ENCODE measurements at regions not wholly inside any gene's neighbourhood (a gene's known extent, or its start where the extent isn't known, plus 50 kb on each side); places are given as distances from the start of the nearest gene placed in this dataset.

DNA sequence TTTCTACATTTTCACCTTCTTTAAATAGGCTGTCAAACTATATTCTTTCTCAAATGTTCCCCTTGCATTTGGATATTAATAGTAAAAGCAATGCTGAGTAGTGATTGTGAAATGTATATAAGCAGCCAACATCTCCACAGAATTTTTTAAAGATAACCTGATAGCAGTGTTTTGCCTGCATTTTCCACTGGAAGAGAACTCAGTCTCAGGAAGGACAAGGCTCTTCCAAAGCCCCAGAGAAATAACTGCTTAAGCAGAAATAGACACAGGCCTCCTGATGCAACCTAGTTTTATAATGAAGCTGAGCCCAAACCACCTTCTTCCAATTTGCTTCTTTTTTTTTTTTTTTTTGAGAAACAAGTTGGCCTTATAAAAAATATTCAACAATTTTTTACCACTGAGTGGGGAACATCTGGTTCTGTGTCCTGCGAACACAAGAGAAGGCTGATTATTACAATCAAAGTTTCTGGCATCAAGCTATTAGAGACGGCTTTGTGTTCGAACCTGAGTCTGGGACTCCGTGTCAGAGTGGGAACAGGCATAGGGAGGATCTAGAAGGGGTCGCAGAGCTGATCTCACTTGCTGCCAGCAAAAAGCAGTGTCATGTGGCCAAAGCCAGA is 332.5 kb upstream of the TBL1XR1 start:
- DNase-seq (ENCODE audit: low read depth): no peak

DNA sequence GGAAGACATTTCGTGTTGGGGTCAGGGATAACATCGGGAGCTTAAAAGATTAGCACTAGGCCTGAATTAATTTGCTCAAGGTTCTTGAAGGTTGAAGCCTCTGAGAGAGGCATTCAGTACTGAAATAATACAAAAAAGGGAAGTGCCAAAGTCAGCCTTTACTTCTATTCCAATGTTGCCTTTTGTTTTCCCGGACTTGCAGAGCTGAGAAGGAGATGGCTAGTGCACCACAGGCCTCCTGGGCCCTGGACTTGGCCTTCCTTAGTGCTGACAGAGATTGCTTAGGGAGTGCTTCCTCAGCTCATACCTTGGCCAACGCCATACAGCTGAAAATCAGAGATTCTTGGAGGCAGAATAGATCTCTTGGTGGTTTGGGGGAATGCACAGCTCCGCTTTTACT is 333.6 kb upstream of the TBL1XR1 start:
- DNase-seq (ENCODE audit: low read depth): no peak

DNA sequence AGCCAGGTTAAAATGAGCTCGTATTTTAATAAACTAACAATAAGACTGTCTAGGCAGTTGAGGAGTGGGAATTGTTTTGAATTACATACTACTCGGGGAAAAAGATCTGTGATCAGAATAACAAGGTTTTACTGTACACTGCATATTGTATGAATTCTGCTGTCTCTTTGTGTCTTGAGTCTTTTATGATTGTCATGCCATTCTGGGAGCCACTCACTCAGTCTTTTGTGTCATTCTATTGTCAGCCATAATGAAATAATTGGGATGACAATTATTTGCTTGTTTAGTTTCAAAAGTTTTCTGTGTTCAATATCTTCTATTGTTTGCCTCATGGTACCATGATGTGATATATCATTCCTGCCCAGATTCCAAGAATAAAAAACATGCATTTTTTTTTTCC is 339.6 kb upstream of the TBL1XR1 start:
- no peak for DNase-seq (ENCODE audit: low read depth)

DNA sequence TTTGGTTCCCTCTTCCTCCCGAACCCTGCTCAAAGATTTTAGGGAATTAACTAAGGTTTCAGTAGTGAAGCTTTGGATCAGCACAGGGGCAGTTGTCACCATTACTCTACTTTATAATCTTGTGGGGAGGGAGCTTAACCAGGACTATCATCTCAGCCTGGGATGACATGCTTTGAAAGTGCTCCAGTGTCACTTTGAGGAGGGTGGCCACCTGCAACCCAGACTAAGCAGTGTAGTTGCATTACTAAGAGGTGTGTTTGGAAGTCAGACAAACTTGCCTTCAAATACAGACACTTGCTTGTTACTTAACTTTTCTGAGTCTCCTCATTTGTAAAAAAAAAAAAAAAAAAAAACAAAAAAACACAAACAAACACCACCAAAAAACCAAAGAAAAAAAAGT is 340.3 kb upstream of the TBL1XR1 start:
- DNase-seq (ENCODE audit: low read depth): no peak

DNA sequence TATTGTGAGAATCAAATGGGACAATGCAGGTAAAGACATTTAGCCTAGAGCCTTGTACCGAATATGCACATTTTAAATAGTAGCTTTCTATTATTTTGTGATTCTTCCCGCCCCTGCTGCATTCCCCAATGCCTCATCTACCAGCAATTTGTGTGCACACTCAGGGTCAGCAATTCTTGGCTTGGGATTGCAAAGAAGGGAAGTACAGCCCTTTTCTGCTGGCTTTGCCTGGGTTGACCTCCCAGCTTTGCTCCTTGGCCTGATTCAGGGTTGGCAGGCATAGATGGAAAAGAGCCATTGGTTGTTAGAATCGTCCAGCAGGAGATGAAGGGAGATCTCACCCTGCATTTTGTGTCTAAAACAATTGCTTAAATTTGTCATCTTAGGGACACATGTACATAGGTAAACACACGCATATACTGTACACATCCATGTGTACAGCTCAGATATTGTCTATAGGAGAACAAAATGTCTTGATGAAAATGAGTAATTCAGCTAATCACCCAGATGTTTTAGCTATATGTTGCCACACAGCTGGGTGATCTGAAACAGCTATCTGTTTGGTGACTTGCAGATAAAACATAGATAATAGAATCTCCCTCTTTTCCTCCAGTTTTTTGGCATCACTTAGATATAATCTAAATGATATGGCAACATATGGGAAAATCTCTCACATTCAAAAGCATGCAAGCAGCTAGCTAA is 340.9 kb upstream of the TBL1XR1 start:
- DNase-seq (ENCODE audit: low read depth): peak; percentile 32

DNA sequence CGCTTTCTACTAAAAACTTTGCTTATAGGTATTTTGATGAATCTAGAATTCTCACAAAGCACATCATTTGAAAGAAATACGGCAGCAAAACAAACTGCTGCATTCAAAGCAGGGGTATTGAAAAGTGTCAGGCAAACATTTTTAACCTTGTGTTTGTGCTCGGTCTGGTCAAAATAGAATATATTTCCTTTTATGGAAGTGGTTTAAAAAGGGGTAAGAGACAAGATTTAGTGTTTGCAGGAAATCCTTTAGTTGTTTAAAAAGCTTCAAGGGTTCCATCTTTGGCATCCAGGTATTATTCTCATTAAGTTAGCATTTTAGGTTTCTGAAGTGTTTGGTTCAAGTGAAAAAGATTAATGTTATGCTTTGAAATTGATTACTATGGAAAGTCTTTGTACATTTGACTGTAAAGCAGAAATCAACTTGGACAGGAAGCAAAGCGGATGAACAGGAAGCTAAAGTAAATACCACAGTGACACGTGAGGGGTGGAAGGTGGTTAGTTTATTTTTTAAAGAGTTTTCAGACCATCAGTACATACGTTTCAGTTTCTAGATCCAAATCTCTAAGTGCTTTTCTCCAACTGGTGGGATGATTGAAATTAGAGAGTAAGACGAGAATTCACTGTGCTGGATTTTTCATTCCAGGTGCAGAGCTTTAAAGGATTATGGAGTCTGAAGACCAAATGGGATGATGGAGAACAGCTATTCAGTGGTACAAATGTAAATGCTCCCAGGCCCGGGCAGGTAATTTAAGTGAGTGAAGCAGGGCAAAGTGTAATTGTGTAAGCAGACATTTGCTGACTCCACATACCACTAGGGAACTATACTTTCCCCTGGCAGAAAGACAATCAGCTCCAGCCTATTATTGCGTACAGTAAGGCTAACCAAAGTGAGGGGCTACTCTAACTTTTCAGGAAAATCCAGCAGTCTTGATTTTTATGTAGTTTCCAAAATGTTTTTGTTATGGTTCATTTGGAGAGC is 341.8 kb upstream of the TBL1XR1 start:
- DNase-seq (ENCODE audit: low read depth): no peak

DNA sequence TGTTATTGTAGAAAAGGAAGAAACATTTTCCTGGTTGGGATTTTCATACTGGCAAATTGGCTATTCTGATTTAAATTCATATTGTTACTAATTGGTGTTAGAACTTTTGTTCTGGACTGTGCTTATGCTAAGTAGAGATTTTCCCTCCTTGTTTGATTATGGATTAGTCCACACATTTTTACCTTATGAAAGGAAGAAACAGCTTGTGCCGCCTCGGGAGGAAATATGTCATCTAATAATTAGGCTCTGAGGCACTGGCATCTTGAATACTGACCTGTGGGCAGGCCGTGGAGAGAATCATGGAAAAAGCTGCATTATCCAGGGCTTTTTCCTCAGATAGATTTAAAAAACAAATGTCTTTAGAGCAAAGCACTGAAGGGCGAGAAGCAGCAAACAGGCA is 344.3 kb upstream of the TBL1XR1 start:
- DNase-seq (ENCODE audit: low read depth): no peak

DNA sequence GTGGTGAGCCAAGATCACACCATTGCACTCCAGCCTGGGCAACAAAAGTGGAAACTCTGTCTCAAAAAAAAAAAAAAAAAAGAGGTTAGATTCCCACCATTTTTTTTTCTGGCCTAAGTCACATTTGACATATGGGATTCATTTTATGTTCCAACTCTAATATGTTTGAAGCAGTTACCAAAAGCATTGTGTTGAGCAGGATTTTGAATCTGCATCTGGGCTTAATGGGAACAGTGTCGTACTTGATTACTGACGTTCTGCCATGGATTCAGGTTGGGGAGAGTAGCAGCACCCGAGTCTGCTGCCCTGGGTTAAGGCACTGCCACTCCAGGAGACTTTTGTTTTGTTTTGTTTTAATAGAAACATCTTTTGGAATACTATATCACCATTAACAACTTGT is 348.7 kb upstream of the TBL1XR1 start:
- no peak for DNase-seq (ENCODE audit: low read depth)

DNA sequence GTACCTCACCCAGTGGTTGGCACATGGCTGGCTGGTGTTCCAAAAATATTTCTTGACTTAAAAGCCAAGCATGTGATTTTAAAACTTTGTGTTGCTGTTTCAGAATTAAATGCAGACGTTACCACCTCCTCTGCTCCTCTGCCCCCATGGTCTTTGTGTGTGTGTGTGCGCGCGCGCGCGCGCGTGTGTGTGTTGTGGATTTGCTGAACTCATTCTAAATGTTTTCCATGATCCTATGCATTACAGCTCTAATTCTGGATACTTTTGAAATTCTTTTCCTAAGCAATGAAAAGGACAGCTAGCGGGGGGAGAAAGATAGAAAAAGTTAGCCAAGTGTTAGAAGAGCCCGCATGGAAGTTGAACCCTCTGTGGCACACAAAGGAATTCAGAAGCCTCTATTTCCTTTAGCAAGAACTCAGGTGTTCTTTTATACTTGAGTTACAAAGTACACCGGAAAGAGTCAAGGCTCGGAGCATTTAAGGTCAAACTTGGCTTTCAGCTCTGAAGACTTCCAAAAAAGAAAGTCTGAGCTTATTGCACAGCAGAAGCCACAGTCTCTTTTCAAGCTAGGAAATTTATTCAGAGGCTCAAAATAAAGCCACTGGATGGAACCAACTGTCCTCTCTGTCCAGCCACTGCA is 350.5 kb upstream of the TBL1XR1 start:
- DNase-seq (ENCODE audit: low read depth): no peak

DNA sequence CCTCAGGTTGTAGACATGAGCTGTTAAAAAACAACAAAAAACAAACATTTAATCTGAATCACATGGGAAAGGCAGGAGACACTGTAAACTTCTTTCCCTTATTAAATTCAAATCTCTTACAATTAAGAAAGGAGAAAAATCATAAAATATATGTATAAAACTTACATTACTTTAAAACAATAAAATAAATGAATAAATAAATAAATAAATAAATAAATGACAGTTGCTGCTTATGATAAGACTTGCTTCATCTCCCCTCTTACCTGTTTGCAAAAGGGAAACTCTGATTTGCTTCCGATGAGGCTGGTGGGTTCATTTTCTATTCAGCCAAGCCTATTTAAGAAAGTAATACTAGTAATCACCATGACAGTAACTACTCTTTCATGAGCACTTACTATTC is 353.4 kb upstream of the TBL1XR1 start:
- DNase-seq (ENCODE audit: low read depth): no peak

DNA sequence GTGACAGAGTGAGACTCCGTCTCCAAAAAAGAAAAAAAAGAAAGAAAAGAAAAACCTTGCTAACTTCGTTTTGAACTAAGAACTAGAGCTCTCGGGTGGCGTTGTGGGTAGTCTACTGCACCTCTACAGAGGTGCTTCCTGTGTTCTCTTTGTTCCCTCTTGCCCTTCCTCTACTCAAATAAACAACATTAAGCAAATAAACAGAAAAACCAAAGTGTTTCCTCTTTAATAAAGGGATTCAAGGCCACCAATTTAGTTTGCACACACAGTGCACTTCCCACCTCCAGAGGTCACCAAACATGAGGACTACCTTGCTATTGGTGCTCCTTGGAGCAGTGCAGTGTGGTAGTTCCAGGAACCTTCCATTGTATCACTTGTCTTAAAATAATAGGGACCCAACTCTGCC is 354.2 kb upstream of the TBL1XR1 start:
- no peak for DNase-seq (ENCODE audit: low read depth)

DNA sequence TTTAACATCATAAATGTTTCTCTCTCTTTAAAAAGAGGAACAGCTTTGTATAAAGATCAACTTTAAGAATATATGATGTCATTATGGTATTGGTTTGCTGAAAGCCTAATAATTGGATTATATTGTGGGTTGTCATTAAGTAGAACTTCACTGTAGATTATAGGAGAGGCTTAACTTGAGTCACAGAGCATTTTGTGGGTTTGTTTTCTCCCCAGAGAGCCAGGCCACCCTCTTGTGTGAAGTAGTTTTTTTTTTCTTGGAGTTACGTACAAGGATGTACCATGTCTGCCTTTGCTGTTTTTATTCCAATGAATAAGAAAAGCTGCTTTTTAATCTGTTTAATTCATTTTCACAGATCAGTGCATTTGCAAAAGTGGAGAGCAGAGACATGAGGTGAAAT is 354.8 kb upstream of the TBL1XR1 start:
- DNase-seq (ENCODE audit: low read depth): no peak

DNA sequence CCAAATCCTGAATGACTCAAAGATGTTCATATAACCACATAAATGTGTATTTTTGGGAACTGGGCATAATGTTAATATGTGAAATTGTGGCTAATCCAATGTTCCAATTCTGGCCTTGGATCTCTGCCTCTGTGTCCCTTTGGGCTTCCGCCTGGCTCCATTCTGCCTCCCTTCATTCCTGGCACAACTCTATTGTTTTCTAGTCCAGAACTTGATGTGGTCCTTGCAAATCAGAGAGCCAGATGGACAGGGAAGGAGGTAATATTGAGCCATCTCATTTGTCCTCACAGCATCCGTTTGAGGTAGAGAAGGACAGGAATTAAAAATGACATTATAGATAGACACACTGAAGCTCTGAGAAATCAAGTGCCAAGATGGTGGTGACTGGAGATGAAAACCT is 355.7 kb upstream of the TBL1XR1 start:
- no peak for DNase-seq (ENCODE audit: low read depth)

DNA sequence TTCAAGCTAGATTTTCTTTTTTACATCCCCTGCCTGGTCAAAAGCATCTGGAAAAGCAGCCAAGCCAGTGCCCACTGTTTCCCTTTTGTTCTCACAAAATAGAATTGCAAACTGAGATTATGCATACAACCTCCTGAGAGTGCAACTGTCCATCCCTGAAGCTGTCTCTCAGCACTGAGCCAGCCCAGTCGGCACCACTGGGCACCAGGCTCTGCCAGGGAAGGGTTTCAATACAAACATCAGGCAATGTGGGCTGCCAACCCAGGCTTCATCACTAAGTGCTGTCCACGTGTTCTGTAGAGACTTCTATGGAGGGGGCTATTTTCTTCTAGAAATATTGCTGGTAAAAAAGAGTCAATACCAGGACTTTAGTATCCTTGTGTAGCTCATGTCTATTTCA is 356.3 kb upstream of the TBL1XR1 start:
- no peak for DNase-seq (ENCODE audit: low read depth)

DNA sequence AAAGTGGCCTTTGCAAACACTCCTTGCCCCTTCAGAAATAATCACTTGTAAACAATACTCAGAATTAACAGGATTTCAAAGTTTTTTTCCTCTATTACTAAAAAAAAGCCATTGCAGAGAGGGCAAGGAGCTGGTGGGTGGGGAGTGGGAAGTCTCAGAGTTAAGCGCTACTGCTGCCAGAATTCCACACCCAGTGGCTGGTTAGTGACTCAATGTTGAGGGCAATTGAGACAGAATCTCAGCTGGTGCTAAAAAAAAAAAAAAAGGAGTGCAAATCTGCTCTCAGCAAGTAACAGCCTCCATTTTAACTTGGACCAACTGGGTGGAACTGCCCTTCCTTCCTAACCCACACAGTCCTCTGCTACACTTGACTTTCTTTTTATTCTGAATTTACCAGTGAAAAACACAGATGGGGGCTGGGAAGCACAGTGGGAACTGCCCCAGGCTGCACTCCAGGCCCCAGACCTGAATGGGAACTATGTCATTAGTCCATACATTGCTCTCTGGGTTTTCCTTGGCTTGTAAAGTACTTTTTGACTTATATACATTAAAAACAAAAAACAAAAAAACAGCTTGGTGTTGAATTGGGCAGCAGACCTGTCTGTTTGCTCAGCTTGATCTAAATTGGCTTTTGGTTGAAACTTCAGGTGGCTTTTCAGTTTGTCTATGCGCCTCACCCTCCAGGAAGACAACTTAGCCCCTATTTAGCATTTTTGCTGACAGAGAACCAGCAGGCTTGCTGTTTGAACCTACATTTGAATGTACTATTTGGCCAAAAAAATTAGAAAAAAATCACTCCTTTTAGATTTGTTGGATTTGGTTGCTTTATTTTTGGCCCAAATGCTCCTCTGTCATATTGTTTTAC is 357.8 kb upstream of the TBL1XR1 start:
- peak; percentile 89 for DNase-seq (ENCODE audit: low read depth)

DNA sequence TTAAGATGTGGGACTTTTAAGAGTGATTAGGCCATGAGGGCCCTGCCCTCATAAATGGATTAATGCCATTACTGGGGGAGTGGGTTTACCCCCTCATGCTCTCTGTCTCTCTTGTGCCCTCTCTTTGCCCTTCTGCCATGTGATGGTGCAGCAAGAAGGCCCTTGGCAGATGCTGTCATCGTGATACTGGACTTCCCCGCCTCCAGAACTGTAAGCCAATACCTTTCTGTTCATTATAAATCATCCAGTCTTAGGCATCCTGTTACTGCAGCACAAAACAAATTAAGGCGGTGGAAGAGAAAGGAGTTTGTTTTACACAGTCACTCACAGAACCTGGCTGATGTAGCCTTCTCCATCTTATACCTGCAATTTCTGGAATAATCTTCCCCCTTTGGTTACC is 360.3 kb upstream of the TBL1XR1 start:
- DNase-seq (ENCODE audit: low read depth): no peak

DNA sequence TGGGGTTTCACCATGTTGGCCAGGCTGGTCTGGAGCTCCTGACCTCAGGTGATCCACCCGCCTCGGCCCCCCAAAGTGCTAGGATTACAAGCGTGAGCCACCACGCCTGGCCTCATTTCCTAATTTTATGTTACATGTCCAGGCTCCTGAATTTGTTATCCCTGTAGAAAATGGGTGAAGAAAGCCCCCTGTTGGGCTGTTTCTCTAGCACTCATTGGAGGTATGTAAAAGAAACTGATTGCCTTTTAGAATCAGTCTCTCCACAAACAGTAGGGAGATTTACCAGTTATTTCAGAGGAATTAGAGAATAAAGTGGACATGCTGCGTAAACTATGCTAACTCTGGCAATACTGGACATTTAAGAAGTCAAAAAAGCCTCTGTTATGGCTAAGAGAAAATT is 364.1 kb upstream of the TBL1XR1 start:
- DNase-seq (ENCODE audit: low read depth): no peak

DNA sequence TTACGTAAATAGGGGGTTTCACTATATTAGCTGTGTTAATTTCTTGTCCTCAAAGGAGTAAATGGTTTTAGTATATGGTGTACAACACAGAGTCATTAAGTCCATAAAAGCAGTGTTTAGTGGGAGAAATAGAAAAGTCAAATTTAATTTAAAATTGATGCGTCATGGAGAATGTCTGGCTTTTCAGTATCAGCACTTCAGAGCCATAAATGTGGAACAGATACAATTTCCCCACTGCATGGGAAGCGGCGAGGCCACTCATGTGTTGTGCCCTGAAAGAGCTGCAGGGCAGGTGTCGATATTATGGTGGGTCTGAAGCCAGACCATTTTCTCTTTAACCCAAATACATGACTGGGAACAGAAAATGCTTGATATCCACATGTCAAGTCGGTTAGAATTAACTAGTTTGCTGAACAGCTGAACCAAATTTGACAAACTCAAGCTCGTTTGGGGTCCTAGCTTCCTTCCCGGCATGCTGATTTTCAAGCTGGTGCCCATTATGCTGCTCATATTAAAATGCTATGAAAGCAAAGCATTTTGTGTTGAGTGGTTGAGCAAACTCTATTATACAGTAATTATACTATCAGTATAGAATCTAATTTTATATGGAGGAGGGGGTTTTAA is 364.6 kb upstream of the TBL1XR1 start:
- DNase-seq (ENCODE audit: low read depth): no peak

DNA sequence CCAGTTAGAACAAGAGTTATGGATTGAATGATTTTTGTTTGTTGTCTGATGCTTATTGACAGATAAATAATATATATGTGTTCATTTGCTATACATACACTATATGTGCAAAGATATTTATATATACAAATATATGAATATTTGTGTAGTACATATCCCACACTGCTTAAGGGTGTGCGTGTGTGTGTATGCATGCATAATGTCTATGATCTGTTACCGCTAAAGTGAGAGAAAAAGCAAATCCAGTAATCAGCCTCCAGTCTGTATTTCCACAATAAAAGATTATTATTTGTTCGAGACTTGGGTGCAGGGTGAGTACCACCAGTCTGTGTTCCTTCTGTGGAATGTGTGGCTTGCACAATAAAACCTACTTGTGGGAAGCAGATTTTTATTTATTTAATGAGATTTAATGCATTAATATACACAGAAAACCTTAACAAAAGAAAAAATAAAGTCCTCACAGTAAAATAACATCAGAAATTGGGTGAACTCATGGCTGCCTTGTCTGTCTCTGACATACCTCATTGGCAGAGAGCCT is 366.0 kb upstream of the TBL1XR1 start:
- no peak for DNase-seq (ENCODE audit: low read depth)

DNA sequence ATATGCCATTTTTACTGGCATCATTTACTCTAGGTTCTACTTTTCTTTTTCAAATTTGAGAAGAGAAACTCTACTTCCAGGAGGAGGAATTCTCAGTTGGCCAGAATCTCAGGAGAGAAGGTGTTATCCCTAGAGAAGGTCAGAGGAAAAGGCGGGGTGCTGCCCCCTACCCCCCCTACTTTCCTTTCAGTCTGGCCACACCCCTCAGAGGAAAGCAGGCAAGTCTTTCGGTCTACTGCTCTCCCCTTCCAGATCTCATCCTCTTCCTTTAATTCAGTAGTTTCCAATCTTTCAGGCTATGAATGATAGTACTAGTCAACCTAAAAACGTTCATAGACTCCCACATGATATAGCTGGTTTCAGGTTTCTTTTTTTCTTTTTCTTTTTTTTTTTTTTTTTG is 366.5 kb upstream of the TBL1XR1 start:
- DNase-seq (ENCODE audit: low read depth): no peak

DNA sequence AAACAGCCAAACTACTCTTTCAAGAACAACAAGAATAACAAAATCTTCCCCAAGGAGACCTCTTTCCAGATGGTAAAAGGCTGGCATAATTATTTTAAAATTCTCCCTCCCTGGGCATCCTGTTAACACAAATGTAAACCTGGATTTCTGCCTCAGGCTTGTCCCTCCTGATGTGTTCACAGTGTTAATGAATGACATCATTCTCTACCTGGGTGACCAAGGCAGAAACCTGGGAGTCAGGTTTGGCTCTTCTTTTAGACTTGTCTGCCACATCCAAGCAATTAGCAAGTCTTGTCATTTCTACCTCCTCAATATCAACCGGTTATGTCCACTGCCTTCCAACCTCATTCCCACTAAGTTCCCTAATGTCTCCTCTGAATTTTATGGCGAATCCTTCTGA is 368.7 kb upstream of the TBL1XR1 start:
- no peak for DNase-seq (ENCODE audit: low read depth)

All from RPMI7951 (cell line).